ENCODE measurements at regions not wholly inside any gene's neighbourhood (a gene's known extent, or its start where the extent isn't known, plus 50 kb on each side); places are given as distances from the start of the nearest gene placed in this dataset.
"Not testable (repeated sequence)": the region's sequence is repeated elsewhere in the genome, so short reads cannot be mapped to it uniquely, and the experiment has no call there.

GRCh38 chrX:40243755-40244515 is 146.2 kb upstream of the BCOR start:
- DNase-seq (ENCODE audit: low spot score): peak; percentile 17

GRCh38 chrX:40240844-40241243 is 143.1 kb upstream of the BCOR start:
- DNase-seq (ENCODE audit: low spot score): no peak

GRCh38 chrX:40237731-40238178 is 140.0 kb upstream of the BCOR start:
- DNase-seq (ENCODE audit: low spot score): no peak

GRCh38 chrX:40230646-40231045 is 132.9 kb upstream of the BCOR start:
- DNase-seq (ENCODE audit: low spot score): no peak

GRCh38 chrX:40227125-40227524 is 129.4 kb upstream of the BCOR start:
- DNase-seq (ENCODE audit: low spot score): no peak

GRCh38 chrX:40224658-40225057 is 126.9 kb upstream of the BCOR start:
- no peak for DNase-seq (ENCODE audit: low spot score)

- DNase-seq (ENCODE audit: low spot score): not testable (repeated sequence)
Observed at GRCh38 chrX:40222612-40223011, 124.9 kb upstream of the BCOR start.

GRCh38 chrX:40213092-40213491 is 115.3 kb upstream of the BCOR start:
- no peak for DNase-seq (ENCODE audit: low spot score)

- DNase-seq (ENCODE audit: low spot score): peak; percentile 31
Observed at GRCh38 chrX:40209951-40210617, 112.3 kb upstream of the BCOR start.

GRCh38 chrX:40207626-40208025 is 109.9 kb upstream of the BCOR start:
- peak; percentile 37 for DNase-seq (ENCODE audit: low spot score)

GRCh38 chrX:40205471-40205870 is 107.7 kb upstream of the BCOR start:
- DNase-seq (ENCODE audit: low spot score): no peak

- DNase-seq (ENCODE audit: low spot score): no peak
Observed at GRCh38 chrX:40202456-40202855, 104.7 kb upstream of the BCOR start.

GRCh38 chrX:40201329-40201885 is 103.6 kb upstream of the BCOR start:
- no peak for DNase-seq (ENCODE audit: low spot score)

GRCh38 chrX:40199704-40200103 is 101.9 kb upstream of the BCOR start:
- DNase-seq (ENCODE audit: low spot score): peak; percentile 45

GRCh38 chrX:40197071-40197470 is 99.3 kb upstream of the BCOR start:
- DNase-seq (ENCODE audit: low spot score): no peak

GRCh38 chrX:40195368-40195767 is 97.6 kb upstream of the BCOR start:
- no peak for DNase-seq (ENCODE audit: low spot score)

GRCh38 chrX:40192196-40192595 is 94.4 kb upstream of the BCOR start:
- DNase-seq (ENCODE audit: low spot score): no peak

GRCh38 chrX:40189637-40190036 is 91.9 kb upstream of the BCOR start:
- DNase-seq (ENCODE audit: low spot score): no peak

- peak; percentile 33 for DNase-seq (ENCODE audit: low spot score)
Observed at GRCh38 chrX:40188573-40189417, 91.0 kb upstream of the BCOR start.

- DNase-seq (ENCODE audit: low spot score): no peak
Observed at GRCh38 chrX:40184968-40185367, 87.2 kb upstream of the BCOR start.

- no peak for DNase-seq (ENCODE audit: low spot score)
Observed at GRCh38 chrX:40182615-40183014, 84.9 kb upstream of the BCOR start.

- DNase-seq (ENCODE audit: low spot score): no peak
Observed at GRCh38 chrX:40182095-40182494, 84.3 kb upstream of the BCOR start.

Measured in AG20443 (cell line).